ENCODE measurements at regions not wholly inside any gene's neighbourhood (a gene's known extent, or its start where the extent isn't known, plus 50 kb on each side); places are given as distances from the start of the nearest gene placed in this dataset.
A peak's percentile ranks its signal among the peaks of the same experiment; 100 is the strongest.

- Histone ChIP-seq H4K5ac (ENCODE audit: insufficient read length, low read depth, low read length) (no peak overlapping the region), H3K4me3 (ENCODE audit: extremely low read depth in 1 of 4, insufficient read depth in 2 of 4, low read depth in 3 of 4, low read length in 4 of 4) (no peak overlapping the region), H3K79me1 (ENCODE audit: low read depth, low read length) (no peaks in the 10 kb centered on the region; the same call in 1 of the 2 replicates), H4K8ac (ENCODE audit: extremely low read depth, insufficient read depth, low read length) (no peak overlapping the region), H2BK12ac (ENCODE audit: low read depth, low read length) (peak overlapping the region; percentile 50; the same call in 1 of the 2 replicates), H3K9me3 (ENCODE audit: insufficient read depth in 2 of 2, low read depth in 1 of 2, low read length in 1 of 2) (no peaks in the 10 kb centered on the region), H2AFZ (ENCODE audit: low read length) (no peak overlapping the region), H3K79me2 (ENCODE audit: control insufficient read depth in 1 of 2, insufficient read depth in 2 of 2, low read length in 2 of 2) (no peaks in the 10 kb centered on the region), H2BK120ac (replicated peaks; ENCODE audit: low read depth, low read length) (no peak overlapping the region), H3K9ac (replicated peaks in 1 of 4; ENCODE audit: extremely low read depth in 1 of 4, low read depth in 3 of 4, low read length in 3 of 4) (no peak overlapping the region; a peak in 1 of 7 replicates), H3K23me2 (ENCODE audit: low read depth, low read length) (no peaks in the 10 kb centered on the region), H4K91ac (replicated peaks; ENCODE audit: insufficient read length, low read length) (no peak overlapping the region), H3K4ac (replicated peaks; ENCODE audit: insufficient read length, low read depth, low read length) (no peak overlapping the region), H3K4me2 (ENCODE audit: insufficient read depth in 1 of 2, low read depth in 2 of 2, low read length in 2 of 2) (no peak overlapping the region), H3K23ac (ENCODE audit: insufficient read length) (no peak overlapping the region), H3K4me1 (replicated peaks in 1 of 4; ENCODE audit: control insufficient read depth in 3 of 4, insufficient read depth in 4 of 4, low read length in 3 of 4) (peaks cover 0 to 8% (median 2%) of the 10 kb centered on the region in 4 experiments; a peak in 6 of 7 replicates), H3K36me3 (ENCODE audit: control insufficient read depth in 2 of 4, insufficient read depth in 4 of 4, low read length in 3 of 4) (no peaks in the 10 kb centered on the region), H2AK5ac (ENCODE audit: low read depth, low read length) (no peak overlapping the region), H2BK15ac (ENCODE audit: low read length) (no peak overlapping the region), H2BK5ac (ENCODE audit: low read depth, low read length) (no peak overlapping the region), H2BK20ac (ENCODE audit: low read length) (no peak overlapping the region), H3K56ac (replicated peaks; ENCODE audit: insufficient read length, low read depth, low read length) (no peak overlapping the region), H3K18ac (ENCODE audit: extremely low read depth, low read length) (no peak overlapping the region), H3K27me3 (replicated peaks in 1 of 4; ENCODE audit: control insufficient read depth in 3 of 4, extremely low read depth in 1 of 4, insufficient read depth in 3 of 4, low read length in 3 of 4) (no peaks in the 10 kb centered on the region), H4K20me1 (replicated peaks in 1 of 2; ENCODE audit: control insufficient read depth in 1 of 2, insufficient read depth in 2 of 2, low read length in 2 of 2) (peaks cover 0 to 3% of the 10 kb centered on the region in 2 experiments), H3K14ac (ENCODE audit: insufficient read length) (no peak overlapping the region), H3K27ac (ENCODE audit: low read depth, low read length) (no peak overlapping the region)
- ChIA-PET POLR2A (ENCODE audit: partially characterized antibody) (no interaction called here), CTCF (ENCODE audit: partially characterized antibody) (interaction anchor here (1.2 to 9.9 kb wide), 5 partner anchors 16 to 230 kb away, joined by 3 to 119 read pairs (median 29); no protein-coding TSS in a partner anchor)
- FAIRE-seq (no peak), DNase-seq (ENCODE audit: low read depth in 1 of 2, low spot score in 2 of 2) (no peak)
- WGBS, 2 experiments (ENCODE audit: extremely low coverage in 1 of 2, insufficient coverage in 1 of 2, insufficient read length in 1 of 2, insufficient replicate concordance in 2 of 2, low coverage in 1 of 2, low lambda C conversion rate in 2 of 2, missing lambda C conversion rate in 1 of 2) = 87% methylated on average over 13 of the region's 13 CpGs; no CpG with 5 or more reads in 1 of the 2 experiments
- TF ChIP-seq TAF7 (optimal IDR thresholded peaks at IDR 0.05; ENCODE audit: borderline replicate concordance, low read depth, low read length) (no peak), SIRT6 (IDR thresholded peaks at IDR 0.05; ENCODE audit: low read length) (no peak), TCF12 (IDR thresholded peaks at IDR 0.05; ENCODE audit: low read depth, low read length) (no peak), EZH2 (IDR thresholded peaks at IDR 0.05; ENCODE audit: low read depth, low read length, severe bottlenecking) (no peak), SIN3A (conservative IDR thresholded peaks at IDR 0.05 in 1 of 2, IDR thresholded peaks at IDR 0.05 in 1 of 2; ENCODE audit: low read depth in 1 of 2, low read length in 2 of 2) (no peak), CTBP2 (IDR thresholded peaks at IDR 0.05; ENCODE audit: borderline replicate concordance, insufficient read depth, insufficient read length, low read length) (no peak), JUN (IDR thresholded peaks at IDR 0.05; ENCODE audit: low read depth, low read length) (no peak), SP4 (IDR thresholded peaks at IDR 0.05; ENCODE audit: low read length) (no peak), POLR2AphosphoS5 (IDR thresholded peaks at IDR 0.05; ENCODE audit: low read depth, low read length) (no peak)
- TF ChIP-seq, protein P1, sequence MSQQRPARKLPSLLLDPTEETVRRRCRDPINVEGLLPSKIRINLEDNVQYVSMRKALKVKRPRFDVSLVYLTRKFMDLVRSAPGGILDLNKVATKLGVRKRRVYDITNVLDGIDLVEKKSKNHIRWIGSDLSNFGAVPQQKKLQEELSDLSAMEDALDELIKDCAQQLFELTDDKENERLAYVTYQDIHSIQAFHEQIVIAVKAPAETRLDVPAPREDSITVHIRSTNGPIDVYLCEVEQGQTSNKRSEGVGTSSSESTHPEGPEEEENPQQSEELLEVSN (IDR thresholded peaks at IDR 0.05) = no peak
- TF ChIP-seq, protein P2, sequence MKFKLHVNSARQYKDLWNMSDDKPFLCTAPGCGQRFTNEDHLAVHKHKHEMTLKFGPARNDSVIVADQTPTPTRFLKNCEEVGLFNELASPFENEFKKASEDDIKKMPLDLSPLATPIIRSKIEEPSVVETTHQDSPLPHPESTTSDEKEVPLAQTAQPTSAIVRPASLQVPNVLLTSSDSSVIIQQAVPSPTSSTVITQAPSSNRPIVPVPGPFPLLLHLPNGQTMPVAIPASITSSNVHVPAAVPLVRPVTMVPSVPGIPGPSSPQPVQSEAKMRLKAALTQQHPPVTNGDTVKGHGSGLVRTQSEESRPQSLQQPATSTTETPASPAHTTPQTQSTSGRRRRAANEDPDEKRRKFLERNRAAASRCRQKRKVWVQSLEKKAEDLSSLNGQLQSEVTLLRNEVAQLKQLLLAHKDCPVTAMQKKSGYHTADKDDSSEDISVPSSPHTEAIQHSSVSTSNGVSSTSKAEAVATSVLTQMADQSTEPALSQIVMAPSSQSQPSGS (IDR thresholded peaks at IDR 0.05; ENCODE audit: low read length) = no peak
Observed at GRCh38 chr14:100423317-100424010, 100.3 kb downstream of the SLC25A47 start.

Measured in H1 (cell line).